Activated naive CD8-positive, alpha-beta T cell treated with anti-CD3 and anti-CD28 coated beads, Interleukin-2, amount 50 U/mL, for 24 hours (primary cell): ENCODE measurements at regions not wholly inside any gene's neighbourhood (a gene's known extent, or its start where the extent isn't known, plus 50 kb on each side); places are given as distances from the start of the nearest gene placed in this dataset.

Experiments
- ATAC-seq: fragments of 150-1000 bp; cut with Tn5 transposase; one replicate; pipeline ENCODE4 v1.10.0; 2021
- DNase-seq: peaks from one replicate; pipeline ENCODE4 v3.0.0; 2021
- H3K27ac Mint-ChIP-seq: one replicate; pipeline ENCODE4 v1.8.0; 2021; ENCODE audit warnings: mild to moderate bottlenecking, mixed read lengths
- H3K27me3 Mint-ChIP-seq: one replicate; pipeline ENCODE4 v1.8.0; 2021; ENCODE audit warnings: mixed read lengths
- H3K36me3 Mint-ChIP-seq: one replicate; pipeline ENCODE4 v1.8.0; 2021; ENCODE audit warnings: low read depth, mixed read lengths
- H3K4me1 Mint-ChIP-seq: one replicate; pipeline ENCODE4 v1.8.0; 2021; ENCODE audit warnings: mixed read lengths
- H3K4me3 Mint-ChIP-seq: one replicate; pipeline ENCODE4 v1.8.0; 2021; ENCODE audit warnings: mild to moderate bottlenecking, moderate library complexity, mixed read lengths
- H3K9me3 Mint-ChIP-seq: one replicate; pipeline ENCODE4 v1.8.0; 2021; ENCODE audit warnings: mixed read lengths

GRCh38 chr11:8329336-8329735 lies 65.7 kb upstream of the LMO1 start:
- no peaks in the 10 kb centered on the region for H3K9me3 Mint-ChIP-seq
- DNase-seq (no peak), ATAC-seq (no peak)
- no peaks in the 10 kb centered on the region for H3K36me3 Mint-ChIP-seq
- peaks cover 4% of the 10 kb centered on the region for H3K4me1 Mint-ChIP-seq
- peaks cover 6% of the 10 kb centered on the region for H3K27me3 Mint-ChIP-seq
- no peak overlapping the region for H3K4me3 Mint-ChIP-seq
- H3K27ac Mint-ChIP-seq, result no peak overlapping the region

DNA sequence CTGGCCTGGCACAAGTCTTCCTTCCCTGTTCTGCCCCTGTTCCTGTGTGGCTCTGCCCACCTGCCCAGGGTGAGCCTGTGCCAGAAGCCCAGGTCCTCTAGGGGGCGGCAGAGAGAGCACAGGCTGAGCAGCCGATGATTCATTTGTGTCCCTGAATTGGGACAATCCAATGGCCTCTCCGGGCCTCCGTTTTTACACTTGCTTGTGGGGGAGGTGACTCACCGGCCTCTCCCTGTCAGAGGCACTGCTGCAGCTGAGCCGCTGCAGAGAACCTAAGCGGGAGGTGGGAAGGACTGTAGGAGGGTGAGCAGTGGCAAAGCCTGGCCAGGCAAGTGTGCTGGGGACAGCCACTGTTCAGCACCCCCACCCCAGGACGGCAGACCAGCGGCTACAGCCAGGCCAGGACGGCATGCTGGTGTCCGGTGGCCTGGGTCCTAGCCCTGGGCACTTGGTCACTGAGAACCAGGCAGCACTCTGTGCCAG lies 65.2 kb upstream of the LMO1 start:
- Mint-ChIP-seq H3K4me1 (peaks cover 4% of the 10 kb centered on the region), H3K27ac (no peak overlapping the region), H3K9me3 (no peaks in the 10 kb centered on the region), H3K36me3 (no peaks in the 10 kb centered on the region), H3K4me3 (no peak overlapping the region), H3K27me3 (peaks cover 6% of the 10 kb centered on the region)
- peak; percentile 83 for DNase-seq
- ATAC-seq, result peak; percentile 85

DNA sequence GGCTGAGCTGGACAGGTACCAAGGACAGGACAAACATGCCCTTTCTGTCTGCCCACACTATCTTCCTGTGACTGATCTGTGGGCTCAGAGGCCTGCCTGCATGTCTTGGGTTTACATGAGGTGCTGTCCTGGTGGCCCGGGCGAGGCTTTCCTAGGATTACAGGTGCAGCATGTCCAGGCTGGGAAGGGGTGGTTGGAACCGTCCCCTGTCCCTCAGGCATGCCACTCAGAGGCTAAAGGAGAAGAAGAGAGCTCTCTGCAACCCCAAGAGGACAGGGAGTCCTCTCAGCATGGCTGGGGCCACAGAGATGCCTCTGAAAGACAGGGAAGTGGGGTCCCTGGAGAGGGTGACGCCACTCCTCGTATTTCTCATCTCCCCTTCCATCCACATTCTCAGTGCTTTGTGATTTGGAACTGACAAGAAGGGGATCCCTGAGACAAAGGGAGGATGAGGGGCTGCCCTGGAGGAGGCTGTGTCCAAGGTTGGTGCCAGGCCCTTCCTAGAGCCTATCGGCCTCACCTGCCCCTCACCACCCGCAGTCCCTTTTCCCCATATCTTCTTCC lies 64.6 kb upstream of the LMO1 start:
- peaks cover 4% of the 10 kb centered on the region for H3K4me1 Mint-ChIP-seq
- no peak overlapping the region for H3K4me3 Mint-ChIP-seq
- H3K36me3 Mint-ChIP-seq, result no peaks in the 10 kb centered on the region
- H3K27ac Mint-ChIP-seq, result no peak overlapping the region
- no peaks in the 10 kb centered on the region for H3K9me3 Mint-ChIP-seq
- H3K27me3 Mint-ChIP-seq, result peaks cover 6% of the 10 kb centered on the region
- ATAC-seq (peak; percentile 5), DNase-seq (no peak)

DNA sequence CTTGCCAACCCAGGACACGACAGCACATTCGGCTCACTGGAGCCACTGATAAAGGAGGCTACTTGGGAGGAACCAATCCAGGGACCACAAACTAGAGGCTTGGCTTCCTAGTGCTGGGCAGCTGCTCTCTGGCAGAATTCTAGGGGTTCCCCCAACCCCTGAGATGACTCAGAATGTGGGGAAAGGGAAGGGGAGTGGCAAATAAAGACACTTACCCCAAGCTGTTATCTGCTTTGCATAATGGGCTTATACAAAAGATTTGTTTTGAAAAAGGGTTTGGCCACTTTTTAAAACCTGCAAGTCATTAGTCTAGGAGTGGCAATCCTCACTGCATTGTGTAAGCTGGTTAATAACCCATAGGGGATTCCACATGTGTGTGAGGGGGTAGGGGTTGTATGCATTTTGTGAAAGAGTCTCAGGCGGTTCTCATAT lies 64.1 kb upstream of the LMO1 start:
- H3K27me3 Mint-ChIP-seq, result peaks cover 6% of the 10 kb centered on the region
- H3K9me3 Mint-ChIP-seq, result no peaks in the 10 kb centered on the region
- DNase-seq (no peak), ATAC-seq (no peak)
- H3K36me3 Mint-ChIP-seq, result no peaks in the 10 kb centered on the region
- peaks cover 4% of the 10 kb centered on the region for H3K4me1 Mint-ChIP-seq
- no peak overlapping the region for H3K4me3 Mint-ChIP-seq
- H3K27ac Mint-ChIP-seq, result no peak overlapping the region

DNA sequence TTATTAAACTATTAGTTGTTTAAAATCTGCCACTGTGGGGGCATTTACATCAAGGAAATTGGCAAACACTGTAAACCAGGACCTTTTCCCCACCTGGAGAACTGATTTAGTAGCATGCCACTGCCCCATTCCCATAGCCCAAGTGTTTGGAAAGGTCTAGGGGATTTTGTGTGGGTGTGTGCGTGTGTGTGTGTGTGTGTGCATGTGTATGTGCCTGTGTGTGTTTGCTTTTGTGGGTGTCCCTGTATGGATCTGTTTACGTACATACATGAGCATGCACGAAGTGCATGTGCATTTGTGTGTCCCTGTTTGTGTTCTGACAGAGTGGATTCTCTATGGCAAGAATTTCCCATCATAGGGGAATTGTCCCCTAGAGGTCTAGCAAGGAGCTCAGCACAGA lies 62.7 kb upstream of the LMO1 start:
- H3K4me3 Mint-ChIP-seq, result no peak overlapping the region
- H3K36me3 Mint-ChIP-seq, result no peaks in the 10 kb centered on the region
- DNase-seq (no peak), ATAC-seq (no peak)
- no peak overlapping the region for H3K27ac Mint-ChIP-seq
- no peaks in the 10 kb centered on the region for H3K9me3 Mint-ChIP-seq
- H3K4me1 Mint-ChIP-seq, result peaks cover 4% of the 10 kb centered on the region
- peaks cover 6% of the 10 kb centered on the region for H3K27me3 Mint-ChIP-seq

DNA sequence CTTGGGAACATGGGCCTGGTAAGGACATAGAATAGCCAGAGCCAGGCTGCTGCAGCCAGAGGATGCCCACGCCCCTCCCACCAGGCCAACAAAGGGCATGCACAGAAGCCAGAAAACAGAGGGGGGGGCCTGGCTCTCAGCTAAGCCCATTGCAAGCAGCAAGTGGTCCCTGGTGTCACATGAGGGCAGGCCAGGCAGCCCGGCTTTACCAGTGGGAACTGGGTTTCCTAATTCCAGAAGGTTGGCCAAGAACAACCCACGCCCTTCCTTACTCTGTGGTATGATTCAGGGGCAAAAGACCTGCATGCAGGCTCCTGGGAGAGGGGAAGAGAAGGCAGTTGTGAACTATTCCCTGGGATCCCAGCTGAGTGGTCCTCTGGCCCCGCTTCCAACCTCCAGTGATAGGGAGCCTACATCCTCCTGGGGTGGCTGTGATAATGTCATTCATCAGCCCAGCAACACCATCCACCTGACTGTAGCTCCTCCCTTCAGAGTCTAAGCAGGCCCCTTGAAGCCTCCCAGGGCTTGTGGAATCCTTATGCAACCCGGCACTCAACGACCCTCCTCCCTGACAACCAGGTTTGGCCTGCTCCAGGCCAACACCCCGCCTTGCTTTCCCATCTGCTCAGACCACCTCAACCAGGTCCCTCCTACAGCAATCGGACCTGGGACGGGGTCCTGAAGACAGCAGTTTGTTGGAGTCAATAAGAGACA lies 62.1 kb upstream of the LMO1 start:
- H3K27ac Mint-ChIP-seq, result no peak overlapping the region
- H3K27me3 Mint-ChIP-seq, result peaks cover 2% of the 10 kb centered on the region
- no peaks in the 10 kb centered on the region for H3K36me3 Mint-ChIP-seq
- DNase-seq (no peak), ATAC-seq (no peak)
- no peaks in the 10 kb centered on the region for H3K9me3 Mint-ChIP-seq
- H3K4me1 Mint-ChIP-seq, result peaks cover 4% of the 10 kb centered on the region
- H3K4me3 Mint-ChIP-seq, result no peak overlapping the region

DNA sequence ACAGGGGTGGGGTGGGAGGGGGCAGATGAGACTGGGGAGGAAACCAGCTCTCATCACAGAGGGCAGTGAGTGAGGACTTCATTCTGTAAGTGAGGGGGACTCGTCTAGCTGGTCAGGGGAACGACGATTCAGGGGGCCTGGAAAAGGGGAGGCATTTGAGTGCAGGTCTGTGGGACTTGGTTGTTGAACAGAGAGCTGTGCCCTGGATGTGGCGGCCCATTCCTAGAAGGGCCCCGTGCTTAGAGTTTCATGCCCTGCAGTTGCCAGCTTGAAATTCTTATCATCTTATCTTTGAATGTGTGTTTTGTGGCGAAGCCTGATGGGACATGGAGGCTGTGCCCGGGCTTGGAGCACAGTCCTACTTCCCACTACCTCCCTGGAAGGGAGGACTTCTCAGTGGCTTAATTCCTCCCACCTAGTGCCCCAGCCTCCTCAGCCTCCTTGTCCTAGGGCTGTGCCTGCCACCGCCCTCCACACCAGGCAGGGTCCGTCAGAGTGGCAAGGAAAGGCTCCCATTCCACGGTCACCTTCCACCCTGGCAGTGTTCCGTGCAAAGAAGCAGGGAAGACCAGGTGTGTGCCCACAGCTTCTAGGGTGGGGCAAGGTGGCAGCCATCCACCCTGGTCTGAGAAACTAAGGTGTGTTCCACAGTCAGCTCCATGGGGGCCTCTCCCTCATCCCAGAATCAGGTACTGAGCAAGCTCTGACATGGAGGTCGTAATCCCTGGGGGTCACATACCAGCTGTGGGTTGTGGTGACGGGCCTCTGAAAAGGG lies 59.7 kb upstream of the LMO1 start:
- ATAC-seq (no peak), DNase-seq (no peak)
- Mint-ChIP-seq H3K4me3 (no peak overlapping the region), H3K9me3 (no peaks in the 10 kb centered on the region), H3K27ac (no peak overlapping the region), H3K27me3 (peaks cover 4% of the 10 kb centered on the region), H3K4me1 (no peaks in the 10 kb centered on the region), H3K36me3 (no peaks in the 10 kb centered on the region)

DNA sequence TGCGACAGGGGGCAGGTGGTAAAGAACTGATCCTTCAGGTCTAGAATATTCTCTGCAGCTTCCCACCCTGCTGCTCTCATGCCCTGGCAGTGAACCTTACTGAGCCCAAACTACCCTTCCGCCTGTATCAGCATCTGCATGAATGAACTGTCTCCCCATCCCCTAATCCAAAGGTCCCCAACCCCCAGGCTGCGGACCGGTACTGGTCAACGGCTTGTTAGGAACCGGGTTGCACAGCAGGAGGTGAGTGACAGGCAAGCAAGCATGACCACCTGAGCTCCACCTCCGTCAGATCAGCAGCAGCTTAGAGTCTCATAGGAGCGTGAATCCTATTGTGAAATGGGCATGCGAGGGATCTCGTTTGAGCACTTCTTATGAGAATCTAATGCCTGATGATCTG lies 58.2 kb upstream of the LMO1 start:
- no peak for DNase-seq
- Mint-ChIP-seq H3K9me3 (no peaks in the 10 kb centered on the region), H3K4me1 (no peaks in the 10 kb centered on the region), H3K4me3 (no peak overlapping the region), H3K27me3 (peaks cover 4% of the 10 kb centered on the region), H3K27ac (no peak overlapping the region), H3K36me3 (no peaks in the 10 kb centered on the region)
- ATAC-seq, result no peak

GRCh38 chr11:8320076-8320475 lies 56.4 kb upstream of the LMO1 start:
- H3K27ac Mint-ChIP-seq, result no peak overlapping the region
- peaks cover 4% of the 10 kb centered on the region for H3K27me3 Mint-ChIP-seq
- H3K4me1 Mint-ChIP-seq, result no peaks in the 10 kb centered on the region
- no peak for DNase-seq
- no peak overlapping the region for H3K4me3 Mint-ChIP-seq
- no peaks in the 10 kb centered on the region for H3K36me3 Mint-ChIP-seq
- no peaks in the 10 kb centered on the region for H3K9me3 Mint-ChIP-seq
- no peak for ATAC-seq

DNA sequence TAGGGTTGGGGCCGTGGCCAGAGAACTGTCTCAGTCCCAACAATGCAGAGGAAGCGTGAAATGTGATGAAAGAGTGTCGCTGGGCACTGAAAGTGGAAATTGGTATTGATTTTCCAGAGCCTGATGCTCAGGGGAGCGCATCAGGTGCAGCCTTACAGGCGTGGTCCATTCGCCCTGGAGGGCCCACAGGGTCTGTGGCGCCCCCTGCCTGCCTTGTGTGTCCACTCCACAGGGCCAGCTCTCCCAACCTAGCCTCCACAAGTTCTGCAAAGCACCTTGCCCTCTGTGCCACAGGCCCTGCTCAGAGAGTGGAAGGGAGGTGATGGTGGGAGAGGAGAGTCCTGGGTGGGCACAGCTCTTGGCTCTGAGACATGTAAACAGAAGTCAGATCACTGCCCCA lies 54.9 kb upstream of the LMO1 start:
- no peak for DNase-seq
- ATAC-seq, result no peak
- Mint-ChIP-seq H3K4me3 (no peak overlapping the region), H3K4me1 (no peaks in the 10 kb centered on the region), H3K9me3 (no peaks in the 10 kb centered on the region), H3K36me3 (no peaks in the 10 kb centered on the region), H3K27ac (no peak overlapping the region), H3K27me3 (peaks cover 4% of the 10 kb centered on the region)

GRCh38 chr11:8317159-8317558 lies 53.5 kb upstream of the LMO1 start:
- Mint-ChIP-seq H3K27me3 (peaks cover 4% of the 10 kb centered on the region), H3K36me3 (no peaks in the 10 kb centered on the region), H3K4me3 (no peak overlapping the region), H3K4me1 (no peaks in the 10 kb centered on the region), H3K27ac (no peak overlapping the region), H3K9me3 (no peaks in the 10 kb centered on the region)
- DNase-seq (no peak), ATAC-seq (no peak)

- DNase-seq (no peak), ATAC-seq (no peak)
- no peaks in the 10 kb centered on the region for H3K9me3 Mint-ChIP-seq
- peaks cover 4% of the 10 kb centered on the region for H3K27me3 Mint-ChIP-seq
- H3K27ac Mint-ChIP-seq, result no peak overlapping the region
- no peaks in the 10 kb centered on the region for H3K4me1 Mint-ChIP-seq
- no peak overlapping the region for H3K4me3 Mint-ChIP-seq
- no peaks in the 10 kb centered on the region for H3K36me3 Mint-ChIP-seq
Measured at GRCh38 chr11:8315954-8316353, 52.3 kb upstream of the LMO1 start.

DNA sequence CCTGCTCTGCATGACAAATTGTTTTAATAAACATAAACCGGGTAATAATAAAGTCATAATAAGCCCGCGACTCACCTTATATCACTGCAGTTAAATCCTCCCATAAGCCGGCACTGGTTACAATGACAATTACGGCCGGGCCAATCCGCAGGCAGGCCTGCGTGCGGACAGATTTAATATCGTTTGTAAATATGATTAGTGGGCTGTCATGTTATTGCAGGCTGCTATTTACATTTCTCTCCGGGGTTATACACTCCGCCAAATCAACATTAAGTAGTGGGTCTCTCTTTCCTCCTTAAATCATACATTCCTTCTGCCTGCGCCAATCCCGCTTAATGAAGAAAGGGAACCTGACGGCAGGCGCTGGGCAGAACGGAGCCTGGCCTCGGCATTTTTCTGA lies 51.8 kb upstream of the LMO1 start:
- DNase-seq, result no peak
- H3K27me3 Mint-ChIP-seq, result peaks cover 4% of the 10 kb centered on the region
- H3K4me1 Mint-ChIP-seq, result no peaks in the 10 kb centered on the region
- H3K27ac Mint-ChIP-seq, result no peak overlapping the region
- no peaks in the 10 kb centered on the region for H3K36me3 Mint-ChIP-seq
- ATAC-seq, result no peak
- H3K9me3 Mint-ChIP-seq, result no peaks in the 10 kb centered on the region
- no peak overlapping the region for H3K4me3 Mint-ChIP-seq

DNA sequence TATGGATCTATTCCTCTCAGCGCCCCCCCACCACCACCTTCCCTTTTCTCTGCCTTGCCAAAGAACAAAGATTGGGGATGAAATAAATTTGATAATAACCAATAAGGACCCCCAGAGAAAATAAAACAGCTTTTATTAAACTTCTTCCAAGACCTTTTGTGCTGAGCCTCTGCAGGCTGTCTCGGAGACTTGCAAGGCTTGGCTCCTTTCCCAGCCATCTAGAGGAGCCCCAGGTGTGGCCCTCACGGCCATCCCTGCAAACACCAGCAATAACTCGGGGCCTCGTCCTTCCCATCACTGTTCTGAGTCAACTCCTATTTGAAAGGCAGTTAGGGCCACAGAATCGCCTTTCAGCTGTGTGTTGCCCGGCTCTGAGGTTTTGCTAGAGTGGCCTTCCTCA lies 51.2 kb upstream of the LMO1 start:
- Mint-ChIP-seq H3K27me3 (peaks cover 4% of the 10 kb centered on the region), H3K9me3 (no peaks in the 10 kb centered on the region), H3K4me1 (no peaks in the 10 kb centered on the region), H3K4me3 (no peak overlapping the region), H3K27ac (no peak overlapping the region), H3K36me3 (no peaks in the 10 kb centered on the region)
- no peak for DNase-seq
- ATAC-seq, result no peak

DNA sequence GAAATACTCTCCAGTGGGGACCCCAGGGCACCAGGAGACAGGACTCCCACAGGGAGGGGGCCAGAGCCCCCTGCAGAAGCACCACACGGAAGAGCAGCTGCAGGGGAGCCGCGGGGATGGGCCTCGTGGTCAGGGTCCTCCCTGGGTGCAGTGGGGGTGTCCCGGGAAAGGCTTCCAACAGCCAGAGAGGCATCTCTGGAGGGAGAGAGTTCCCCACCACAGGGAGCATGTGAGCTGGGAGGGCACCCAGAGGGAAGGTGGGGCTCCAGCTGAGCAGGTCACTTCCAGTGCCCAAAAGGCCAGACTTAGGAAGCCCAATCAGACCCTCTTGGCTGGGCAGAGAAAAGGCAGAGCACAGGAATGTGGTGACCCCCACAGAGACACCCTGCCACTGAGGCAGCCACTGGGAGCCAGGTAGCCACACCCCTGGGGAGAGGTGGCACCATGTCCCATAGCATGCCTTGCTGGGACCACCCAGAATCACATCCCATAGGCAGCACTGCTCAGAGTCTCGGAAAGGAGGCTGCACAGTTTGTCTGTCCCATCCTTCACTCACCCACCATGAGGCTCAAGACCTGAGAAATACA lies 49.9 kb upstream of the LMO1 start:
- H3K4me3 Mint-ChIP-seq, result no peak overlapping the region

More for the DNA sequence above, 49.9 kb upstream of the LMO1 start:
- H3K27ac Mint-ChIP-seq, result no peak overlapping the region
- H3K4me1 Mint-ChIP-seq, result no peaks in the 10 kb centered on the region
- H3K27me3 Mint-ChIP-seq, result no peaks in the 10 kb centered on the region
- DNase-seq (no peak), ATAC-seq (no peak)
- no peaks in the 10 kb centered on the region for H3K36me3 Mint-ChIP-seq
- H3K9me3 Mint-ChIP-seq, result no peaks in the 10 kb centered on the region
